DND-41 (cell line): ENCODE measurements at regions not wholly inside any gene's neighbourhood (a gene's known extent, or its start where the extent isn't known, plus 50 kb on each side); places are given as distances from the start of the nearest gene placed in this dataset.

Experiments
- EZH2 ChIP-seq: IDR thresholded peaks from 3 replicates; pipeline ENCODE4 v1.6.1; 2012; ENCODE audit warnings: borderline replicate concordance, low read depth, mild to moderate bottlenecking, moderate library complexity, low read length, inconsistent platforms; ENCODE audit not compliant: severe bottlenecking
- TF ChIP-seq, protein P1 (sequence below): IDR thresholded peaks from 2 replicates; pipeline ENCODE4 v1.5.1; 2012; ENCODE audit warnings: borderline replicate concordance, low read length, moderate library complexity, mild to moderate bottlenecking; ENCODE audit not compliant: poor library complexity, severe bottlenecking; ENCODE audit errors: extremely low read depth

DNA sequence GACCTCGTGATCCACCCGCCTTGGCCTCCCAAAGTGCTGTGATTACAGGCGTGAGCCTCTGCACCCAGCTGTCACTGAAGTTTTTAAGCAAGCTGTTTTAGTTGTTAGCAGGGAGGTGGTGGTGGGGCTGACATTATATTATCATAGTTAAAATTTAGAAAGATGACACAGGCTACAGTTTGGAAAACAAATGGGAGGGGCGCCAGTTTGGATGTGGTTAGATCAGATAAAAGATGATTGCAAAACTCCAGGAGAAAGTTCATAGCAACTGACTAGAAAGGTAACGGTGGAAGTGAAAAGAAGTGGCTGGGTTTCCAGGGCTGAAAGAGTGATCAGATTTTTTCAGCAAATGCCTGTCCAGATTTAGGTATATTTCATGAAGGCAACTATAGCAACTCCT is 311.9 kb upstream of the CITED2 start:
- TF ChIP-seq, protein P1, sequence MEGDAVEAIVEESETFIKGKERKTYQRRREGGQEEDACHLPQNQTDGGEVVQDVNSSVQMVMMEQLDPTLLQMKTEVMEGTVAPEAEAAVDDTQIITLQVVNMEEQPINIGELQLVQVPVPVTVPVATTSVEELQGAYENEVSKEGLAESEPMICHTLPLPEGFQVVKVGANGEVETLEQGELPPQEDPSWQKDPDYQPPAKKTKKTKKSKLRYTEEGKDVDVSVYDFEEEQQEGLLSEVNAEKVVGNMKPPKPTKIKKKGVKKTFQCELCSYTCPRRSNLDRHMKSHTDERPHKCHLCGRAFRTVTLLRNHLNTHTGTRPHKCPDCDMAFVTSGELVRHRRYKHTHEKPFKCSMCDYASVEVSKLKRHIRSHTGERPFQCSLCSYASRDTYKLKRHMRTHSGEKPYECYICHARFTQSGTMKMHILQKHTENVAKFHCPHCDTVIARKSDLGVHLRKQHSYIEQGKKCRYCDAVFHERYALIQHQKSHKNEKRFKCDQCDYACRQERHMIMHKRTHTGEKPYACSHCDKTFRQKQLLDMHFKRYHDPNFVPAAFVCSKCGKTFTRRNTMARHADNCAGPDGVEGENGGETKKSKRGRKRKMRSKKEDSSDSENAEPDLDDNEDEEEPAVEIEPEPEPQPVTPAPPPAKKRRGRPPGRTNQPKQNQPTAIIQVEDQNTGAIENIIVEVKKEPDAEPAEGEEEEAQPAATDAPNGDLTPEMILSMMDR = no peak
- TF ChIP-seq EZH2 = no peak
